SK-N-SH (cell line): ENCODE measurements at regions not wholly inside any gene's neighbourhood (a gene's known extent, or its start where the extent isn't known, plus 50 kb on each side); places are given as distances from the start of the nearest gene placed in this dataset.

ENCODE experiments used
- CTCF ChIA-PET: fragments of 300-600, 350-600 bp; formaldehyde crosslinking; extraction: SDS; loops from one replicate; lab custom pipeline; 2021; lab: Yijun Ruan, JAX
- POLR2A ChIA-PET: fragments of 350-600 bp; sonication (Branson Sonifier 250); formaldehyde crosslinking; extraction: SDS; loops from one replicate; lab custom pipeline; 2020; ENCODE audit warnings: antibody characterized with exemption, inconsistent platforms; lab: Yijun Ruan, JAX
- DNase-seq: peaks from one replicate; pipeline ENCODE4 v3.0.0; 2012
- H2AFZ ChIP-seq: fragments of 200-600 bp; sonication (generic); 2 replicates; pipeline ENCODE4 v1.8.1; 2016; ENCODE audit warnings: antibody characterized with exemption, mild to moderate bottlenecking, low read depth
- H3F3A ChIP-seq: fragments of 200-600 bp; sonication (generic); replicated peaks from 2 replicates; pipeline ENCODE3; 2016; ENCODE audit warnings: antibody characterized with exemption, mild to moderate bottlenecking; ENCODE audit not compliant: insufficient read depth
- H3K27ac ChIP-seq, 2 experiments: fragments of 200-500 bp in 1 of 2; fragments of 200-600 bp in 1 of 2; sonication (Bioruptor generic) in 1 of 2; sonication (generic), shearing (Covaris generic) in 1 of 2; 2 replicates each; pipeline versions ENCODE4 v1.5.1 to v1.6.1; 2014 to 2016; ENCODE audit warnings: low read depth in 2 of 2, inconsistent platforms in 1 of 2, low read length in 1 of 2, mild to moderate bottlenecking in 1 of 2, mixed read lengths in 1 of 2
- H3K27me3 ChIP-seq: fragments of 200-600 bp; sonication (generic), shearing (Covaris generic); 2 replicates; pipeline ENCODE4 v1.6.1; 2016; ENCODE audit warnings: mixed run types; ENCODE audit not compliant: insufficient read depth
- H3K36me3 ChIP-seq, 2 experiments: fragments of 200-500 bp in 1 of 2; fragments of 200-600 bp in 1 of 2; sonication (Bioruptor generic) in 1 of 2; sonication (generic) in 1 of 2; replicated peaks in 1 of 2; 2 replicates each; pipeline versions ENCODE3 to v1.5.1; 2014 to 2016; ENCODE audit warnings: low read length in 1 of 2, mild to moderate bottlenecking in 1 of 2; ENCODE audit not compliant: insufficient read depth in 2 of 2, control insufficient read depth in 1 of 2
- H3K4me1 ChIP-seq, 2 experiments: fragments of 200-500 bp in 1 of 2; fragments of 200-600 bp in 1 of 2; sonication (Bioruptor generic) in 1 of 2; sonication (generic), shearing (Covaris generic) in 1 of 2; 2 replicates each; pipeline versions ENCODE4 v1.5.1 to v1.6.1; 2014 to 2016; ENCODE audit warnings: low read depth in 1 of 2, low read length in 1 of 2, mixed run types in 1 of 2; ENCODE audit not compliant: insufficient read depth in 2 of 2, control insufficient read depth in 1 of 2
- H3K4me2 ChIP-seq: fragments of 200-600 bp; sonication (generic), shearing (Covaris generic); 2 replicates; pipeline ENCODE4 v1.6.1; 2017; ENCODE audit warnings: mixed run types
- H3K4me3 ChIP-seq, 2 experiments: fragments of 200-500 bp in 1 of 2; fragments of 200-600 bp in 1 of 2; sonication (Bioruptor generic) in 1 of 2; sonication (generic), shearing (Covaris generic) in 1 of 2; 2 replicates each; pipeline versions ENCODE4 v1.5.1 to v1.8.1; 2014 to 2016; ENCODE audit warnings: low read depth in 2 of 2, inconsistent platforms in 1 of 2, low read length in 1 of 2, mild to moderate bottlenecking in 1 of 2, mixed read lengths in 1 of 2, moderate library complexity in 1 of 2
- H3K79me2 ChIP-seq: fragments of 200-600 bp; sonication (generic); 2 replicates; pipeline ENCODE4 v1.8.1; 2017; ENCODE audit warnings: mild to moderate bottlenecking; ENCODE audit not compliant: insufficient read depth
- H3K9ac ChIP-seq: fragments of 200-600 bp; sonication (generic); 2 replicates; pipeline ENCODE4 v1.6.1; 2017; ENCODE audit warnings: mixed run types
- H3K9me2 ChIP-seq: fragments of 200-600 bp; sonication (generic); 2 replicates; pipeline ENCODE4 v1.6.1; 2017; ENCODE audit warnings: mixed run types
- H3K9me3 ChIP-seq: fragments of 200-600 bp; sonication (generic); 2 replicates; pipeline ENCODE4 v1.6.1; 2017; ENCODE audit warnings: mixed run types, mild to moderate bottlenecking, moderate library complexity
- H4K20me1 ChIP-seq: fragments of 200-600 bp; sonication (generic); 2 replicates; pipeline ENCODE4 v1.6.1; 2017; ENCODE audit warnings: mild to moderate bottlenecking, mixed run types; ENCODE audit not compliant: insufficient read depth
- EZH2phosphoT487 ChIP-seq: fragments of 200-600 bp; sonication (generic); IDR thresholded peaks from 2 replicates; pipeline ENCODE4 v1.6.1; 2017; ENCODE audit warnings: low read depth, mixed run types, mild to moderate bottlenecking, antibody characterized with exemption, moderate library complexity, borderline replicate concordance
- FOXJ3 ChIP-seq: sonication (generic); formaldehyde crosslinking; IDR thresholded peaks from 2 replicates; pipeline ENCODE4 v1.5.1; 2020; ENCODE audit warnings: mild to moderate bottlenecking, missing genetic modification reagents
- IRF3 ChIP-seq: fragments of 150-350 bp; IDR thresholded peaks from 2 replicates; pipeline ENCODE4 v1.6.1; 2016; ENCODE audit warnings: mild to moderate bottlenecking, low read depth, low read length
- JUND ChIP-seq: IDR thresholded peaks from 2 replicates; pipeline ENCODE4 v1.4.0; 2012
- MXI1 ChIP-seq: IDR thresholded peaks from 2 replicates; pipeline ENCODE4 v1.6.1; 2012; ENCODE audit warnings: mild to moderate bottlenecking, low read depth, low read length, improper control_type of control experiment
- NFIC ChIP-seq: IDR thresholded peaks from 2 replicates; pipeline ENCODE4 v1.4.0; 2012; ENCODE audit warnings: borderline replicate concordance
- RAD21 ChIP-seq: IDR thresholded peaks from 2 replicates; pipeline ENCODE4 v1.6.1; 2012; ENCODE audit warnings: mild to moderate bottlenecking, low read length
- RFX5 ChIP-seq: IDR thresholded peaks from 2 replicates; pipeline ENCODE4 v1.6.1; 2012; ENCODE audit warnings: mild to moderate bottlenecking, improper control_type of control experiment, low read length
- RXRA ChIP-seq: IDR thresholded peaks from 2 replicates; pipeline ENCODE4 v1.4.0; 2012; ENCODE audit warnings: low read depth, mild to moderate bottlenecking, borderline replicate concordance
- SIN3A ChIP-seq: IDR thresholded peaks from 2 replicates; pipeline ENCODE4 v1.6.1; 2012; ENCODE audit warnings: low read depth, mild to moderate bottlenecking, low read length, moderate library complexity, borderline replicate concordance
- SMC3 ChIP-seq: IDR thresholded peaks from 2 replicates; pipeline ENCODE4 v1.6.1; 2012; ENCODE audit warnings: low read depth, low read length, improper control_type of control experiment
- TAF1 ChIP-seq: IDR thresholded peaks from 2 replicates; pipeline ENCODE4 v1.6.1; 2012; ENCODE audit warnings: low read depth, mild to moderate bottlenecking, low read length, moderate library complexity, borderline replicate concordance
- TCF12 ChIP-seq: IDR thresholded peaks from 2 replicates; pipeline ENCODE4 v1.4.0; 2012
- YY1 ChIP-seq: IDR thresholded peaks from 2 replicates; pipeline ENCODE4 v1.4.0; 2012; ENCODE audit warnings: low read depth, mild to moderate bottlenecking
- WGBS: methylation state at CpG from one replicate; pipeline ENCODE4 v1.1.6; 2017; ENCODE audit warnings: low lambda C conversion rate; 5-methylcytosine and 5-hydroxymethylcytosine counted together
- TF ChIP-seq, protein P1 (sequence below): IDR thresholded peaks from 2 replicates; pipeline ENCODE4 v1.6.1; 2012; ENCODE audit warnings: mild to moderate bottlenecking, low read depth, low read length, moderate library complexity
- TF ChIP-seq, protein P2 (sequence below): IDR thresholded peaks from 2 replicates; pipeline ENCODE4; 2012
- TF ChIP-seq, protein P3 (sequence below): IDR thresholded peaks from 2 replicates; pipeline ENCODE4 v1.4.0; 2012; ENCODE audit warnings: low read depth, borderline replicate concordance

DNA sequence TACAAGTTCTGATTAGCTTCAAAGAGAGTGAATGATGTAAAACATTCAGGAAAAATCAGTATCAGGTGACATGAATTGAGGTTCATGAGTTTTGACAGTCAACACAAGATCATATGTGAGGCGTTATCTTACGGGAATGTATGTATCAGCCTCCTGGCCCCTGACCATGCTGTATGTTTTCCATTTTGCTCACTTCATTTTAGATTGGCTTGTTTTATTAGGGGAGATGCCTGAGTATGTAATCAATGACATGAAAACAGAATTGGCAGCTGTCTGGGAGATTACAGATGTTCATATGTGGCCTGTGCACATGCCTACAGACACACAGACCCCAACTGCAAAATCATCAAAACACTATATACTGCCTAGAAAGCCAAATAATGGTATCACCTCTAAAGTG, 168.5 kb upstream of the RND3 start (continued):
- TF ChIP-seq RAD21 (no peak), TAF1 (no peak), EZH2phosphoT487 (no peak), FOXJ3 (CRISPR knock-in tag) (no peak)

DNA sequence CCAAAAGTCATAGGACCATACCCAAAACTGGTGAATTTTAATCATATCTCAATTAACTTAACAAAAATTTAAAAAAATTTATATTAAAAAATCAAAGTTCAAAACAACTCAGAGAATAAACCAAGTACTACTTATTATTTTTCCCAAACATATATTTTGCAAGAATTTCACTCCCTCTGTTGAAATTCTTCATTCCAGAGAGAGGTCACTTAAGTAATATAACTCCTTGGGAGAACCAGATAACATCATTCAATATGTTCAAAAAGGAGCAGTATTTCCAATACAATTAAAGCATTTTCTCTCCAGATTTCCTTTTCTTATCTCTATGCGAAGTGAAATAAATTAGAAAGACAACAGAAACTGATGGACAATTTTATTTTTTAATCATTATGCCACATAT, 165.9 kb upstream of the RND3 start:
- ChIA-PET POLR2A (no interaction called here), CTCF (no interaction called here)
- H3F3A ChIP-seq = no peaks in the 10 kb centered on the region
- WGBS = 93% methylated on average over 1 of the region's 1 CpG
- no peaks in the 10 kb centered on the region for H3K9me2 ChIP-seq
- no peak overlapping the region for H3K4me2 ChIP-seq
- no peak overlapping the region for H3K27ac ChIP-seq
- 0 out of 2 replicates have a peak, but pooled peaks cover 4% of the 10 kb centered on the region for H3K9me3 ChIP-seq
- no peaks in the 10 kb centered on the region for H3K4me1 ChIP-seq
- H3K36me3 ChIP-seq = no peaks in the 10 kb centered on the region
- H3K79me2 ChIP-seq = no peaks in the 10 kb centered on the region
- no peak for DNase-seq
- no peak overlapping the region for H3K4me3 ChIP-seq
- H3K9ac ChIP-seq = no peak overlapping the region
- H2AFZ ChIP-seq = no peak overlapping the region
- no peak for TF ChIP-seq YY1
- no peak for TF ChIP-seq RXRA
- TF ChIP-seq, protein P1, sequence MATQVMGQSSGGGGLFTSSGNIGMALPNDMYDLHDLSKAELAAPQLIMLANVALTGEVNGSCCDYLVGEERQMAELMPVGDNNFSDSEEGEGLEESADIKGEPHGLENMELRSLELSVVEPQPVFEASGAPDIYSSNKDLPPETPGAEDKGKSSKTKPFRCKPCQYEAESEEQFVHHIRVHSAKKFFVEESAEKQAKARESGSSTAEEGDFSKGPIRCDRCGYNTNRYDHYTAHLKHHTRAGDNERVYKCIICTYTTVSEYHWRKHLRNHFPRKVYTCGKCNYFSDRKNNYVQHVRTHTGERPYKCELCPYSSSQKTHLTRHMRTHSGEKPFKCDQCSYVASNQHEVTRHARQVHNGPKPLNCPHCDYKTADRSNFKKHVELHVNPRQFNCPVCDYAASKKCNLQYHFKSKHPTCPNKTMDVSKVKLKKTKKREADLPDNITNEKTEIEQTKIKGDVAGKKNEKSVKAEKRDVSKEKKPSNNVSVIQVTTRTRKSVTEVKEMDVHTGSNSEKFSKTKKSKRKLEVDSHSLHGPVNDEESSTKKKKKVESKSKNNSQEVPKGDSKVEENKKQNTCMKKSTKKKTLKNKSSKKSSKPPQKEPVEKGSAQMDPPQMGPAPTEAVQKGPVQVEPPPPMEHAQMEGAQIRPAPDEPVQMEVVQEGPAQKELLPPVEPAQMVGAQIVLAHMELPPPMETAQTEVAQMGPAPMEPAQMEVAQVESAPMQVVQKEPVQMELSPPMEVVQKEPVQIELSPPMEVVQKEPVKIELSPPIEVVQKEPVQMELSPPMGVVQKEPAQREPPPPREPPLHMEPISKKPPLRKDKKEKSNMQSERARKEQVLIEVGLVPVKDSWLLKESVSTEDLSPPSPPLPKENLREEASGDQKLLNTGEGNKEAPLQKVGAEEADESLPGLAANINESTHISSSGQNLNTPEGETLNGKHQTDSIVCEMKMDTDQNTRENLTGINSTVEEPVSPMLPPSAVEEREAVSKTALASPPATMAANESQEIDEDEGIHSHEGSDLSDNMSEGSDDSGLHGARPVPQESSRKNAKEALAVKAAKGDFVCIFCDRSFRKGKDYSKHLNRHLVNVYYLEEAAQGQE = no peak
- TF ChIP-seq SIN3A = no peak
- H4K20me1 ChIP-seq = no peaks in the 10 kb centered on the region
- H3K27me3 ChIP-seq = no peaks in the 10 kb centered on the region

- 85% methylated on average over 5 of the region's 5 CpGs for WGBS
- no peaks in the 10 kb centered on the region for H4K20me1 ChIP-seq
- H3K9me3 ChIP-seq = no peaks in the 10 kb centered on the region
- no peaks in the 10 kb centered on the region for H3K36me3 ChIP-seq
- peaks cover 16% of the 10 kb centered on the region for H3F3A ChIP-seq
- POLR2A ChIA-PET = no interaction called here
- no peak overlapping the region for H3K4me2 ChIP-seq
- no peaks in the 10 kb centered on the region for H3K27me3 ChIP-seq
- no peak overlapping the region for H3K4me3 ChIP-seq
- H3K9me2 ChIP-seq = no peaks in the 10 kb centered on the region
- CTCF ChIA-PET = interaction anchor here (0.5 kb wide), 1 partner anchor 164 kb away, joined by 3 read pairs; no protein-coding TSS in a partner anchor
- no peaks in the 10 kb centered on the region for H3K79me2 ChIP-seq
- no peak overlapping the region for H3K9ac ChIP-seq
- no peak for DNase-seq
- H2AFZ ChIP-seq = no peak overlapping the region
- H3K4me1 ChIP-seq = peaks cover 0 to 8% of the 10 kb centered on the region in 2 experiments; a peak in 1 of 4 replicates
- no peak overlapping the region for H3K27ac ChIP-seq
- TF ChIP-seq SMC3 (no peak), MXI1 (no peak), TCF12 (no peak), FOXJ3 (CRISPR knock-in tag) (no peak), JUND (no peak), RFX5 (no peak), IRF3 (no peak), YY1 (no peak), NFIC (no peak)
- TF ChIP-seq, protein P2, sequence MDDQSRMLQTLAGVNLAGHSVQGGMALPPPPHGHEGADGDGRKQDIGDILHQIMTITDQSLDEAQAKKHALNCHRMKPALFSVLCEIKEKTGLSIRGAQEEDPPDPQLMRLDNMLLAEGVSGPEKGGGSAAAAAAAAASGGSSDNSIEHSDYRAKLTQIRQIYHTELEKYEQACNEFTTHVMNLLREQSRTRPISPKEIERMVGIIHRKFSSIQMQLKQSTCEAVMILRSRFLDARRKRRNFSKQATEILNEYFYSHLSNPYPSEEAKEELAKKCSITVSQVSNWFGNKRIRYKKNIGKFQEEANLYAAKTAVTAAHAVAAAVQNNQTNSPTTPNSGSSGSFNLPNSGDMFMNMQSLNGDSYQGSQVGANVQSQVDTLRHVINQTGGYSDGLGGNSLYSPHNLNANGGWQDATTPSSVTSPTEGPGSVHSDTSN = no peak
- TF ChIP-seq, protein P3, sequence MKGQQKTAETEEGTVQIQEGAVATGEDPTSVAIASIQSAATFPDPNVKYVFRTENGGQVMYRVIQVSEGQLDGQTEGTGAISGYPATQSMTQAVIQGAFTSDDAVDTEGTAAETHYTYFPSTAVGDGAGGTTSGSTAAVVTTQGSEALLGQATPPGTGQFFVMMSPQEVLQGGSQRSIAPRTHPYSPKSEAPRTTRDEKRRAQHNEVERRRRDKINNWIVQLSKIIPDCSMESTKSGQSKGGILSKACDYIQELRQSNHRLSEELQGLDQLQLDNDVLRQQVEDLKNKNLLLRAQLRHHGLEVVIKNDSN = no peak
- TF ChIP-seq, protein P1 = no peak
These were observed 160.5 kb upstream of the RND3 start for GRCh38 chr2:150647943-150648342.
